KMS-11 (cell line): ENCODE measurements at regions not wholly inside any gene's neighbourhood (a gene's known extent, or its start where the extent isn't known, plus 50 kb on each side); places are given as distances from the start of the nearest gene placed in this dataset.

Experiments
- H2AFZ ChIP-seq: fragments of 200-600 bp; sonication (generic); 2 replicates; pipeline ENCODE4 v1.6.1; 2016; ENCODE audit warnings: antibody characterized with exemption, mixed run types, low read depth
- H3K27ac ChIP-seq: fragments of 200-600 bp; sonication (generic); 2 replicates; pipeline ENCODE4 v1.6.1; 2016; ENCODE audit warnings: mild to moderate bottlenecking, mixed run types
- H3K27me3 ChIP-seq: fragments of 200-600 bp; sonication (generic); 2 replicates; pipeline ENCODE4 v1.6.1; 2017; ENCODE audit warnings: mild to moderate bottlenecking, low read depth, mixed run types, moderate library complexity; ENCODE audit not compliant: insufficient read depth
- H3K36me3 ChIP-seq: fragments of 200-600 bp; sonication (generic); 2 replicates; pipeline ENCODE4 v1.6.1; 2017; ENCODE audit warnings: mild to moderate bottlenecking, mixed run types; ENCODE audit not compliant: insufficient read depth
- H3K4me1 ChIP-seq: fragments of 200-600 bp; sonication (generic); 2 replicates; pipeline ENCODE4 v1.6.1; 2016; ENCODE audit warnings: mild to moderate bottlenecking, low read depth, mixed run types; ENCODE audit not compliant: poor library complexity, severe bottlenecking
- H3K4me2 ChIP-seq: fragments of 200-600 bp; sonication (generic); 2 replicates; pipeline ENCODE4 v1.7.0; 2016; ENCODE audit warnings: mild to moderate bottlenecking, mixed run types
- H3K4me3 ChIP-seq: fragments of 200-600 bp; sonication (generic); IDR thresholded peaks from 2 replicates; pipeline ENCODE4 v1.6.1; 2017; ENCODE audit warnings: low read depth, low read length, mixed read lengths; ENCODE audit not compliant: insufficient read depth
- H3K79me2 ChIP-seq: fragments of 200-600 bp; sonication (generic); 2 replicates; pipeline ENCODE4 v1.6.1; 2016; ENCODE audit warnings: low read depth, mixed run types; ENCODE audit not compliant: insufficient read depth
- H3K9ac ChIP-seq: fragments of 200-600 bp; sonication (generic); 2 replicates; pipeline ENCODE4 v1.6.1; 2016; ENCODE audit warnings: mild to moderate bottlenecking, mixed run types
- H4K20me1 ChIP-seq: fragments of 200-600 bp; sonication (generic); 2 replicates; pipeline ENCODE4 v1.6.1; 2016; ENCODE audit warnings: mild to moderate bottlenecking, mixed run types; ENCODE audit not compliant: insufficient read depth
- CTCF ChIP-seq: fragments of 200-600 bp; sonication (generic); conservative IDR thresholded peaks from 2 replicates; pipeline ENCODE4 v1.6.1; 2017; ENCODE audit warnings: low read depth, mild to moderate bottlenecking, antibody characterized with exemption, low read length, moderate library complexity, mixed read lengths

- Histone ChIP-seq H3K4me3 (no peak overlapping the region), H3K9ac (no peak overlapping the region), H2AFZ (no peak overlapping the region), H4K20me1 (no peaks in the 10 kb centered on the region), H3K27me3 (no peaks in the 10 kb centered on the region), H3K36me3 (no peaks in the 10 kb centered on the region), H3K4me2 (no peak overlapping the region), H3K27ac (no peak overlapping the region), H3K4me1 (no peaks in the 10 kb centered on the region), H3K79me2 (no peaks in the 10 kb centered on the region)
- no peak for TF ChIP-seq CTCF
These were observed 120.9 kb upstream of the TMEM161B start for GRCh38 chr5:88389338-88390095.

- Histone ChIP-seq H3K27me3 (no peaks in the 10 kb centered on the region), H3K4me1 (no peaks in the 10 kb centered on the region), H4K20me1 (no peaks in the 10 kb centered on the region), H3K4me2 (no peak overlapping the region), H3K9ac (no peak overlapping the region), H3K27ac (no peak overlapping the region), H3K4me3 (no peak overlapping the region), H3K36me3 (no peaks in the 10 kb centered on the region), H2AFZ (no peak overlapping the region), H3K79me2 (no peaks in the 10 kb centered on the region)
- no peak for TF ChIP-seq CTCF
These were observed 120.1 kb upstream of the TMEM161B start for GRCh38 chr5:88388476-88389337.

GRCh38 chr5:88384886-88385285 is 116.2 kb upstream of the TMEM161B start:
- no peaks in the 10 kb centered on the region for H4K20me1 ChIP-seq
- H3K4me3 ChIP-seq, result no peak overlapping the region
- no peaks in the 10 kb centered on the region for H3K27me3 ChIP-seq
- H3K9ac ChIP-seq, result no peak overlapping the region
- H3K79me2 ChIP-seq, result no peaks in the 10 kb centered on the region
- no peak overlapping the region for H3K4me2 ChIP-seq
- no peaks in the 10 kb centered on the region for H3K4me1 ChIP-seq
- H3K36me3 ChIP-seq, result no peaks in the 10 kb centered on the region
- H3K27ac ChIP-seq, result no peak overlapping the region
- no peak overlapping the region for H2AFZ ChIP-seq
- TF ChIP-seq CTCF, result no peak

GRCh38 chr5:88380332-88380731 is 111.7 kb upstream of the TMEM161B start:
- H3K4me3 ChIP-seq, result no peak overlapping the region
- no peak for TF ChIP-seq CTCF
- H3K36me3 ChIP-seq, result no peaks in the 10 kb centered on the region

More at GRCh38 chr5:88380332-88380731, 111.7 kb upstream of the TMEM161B start:
- Histone ChIP-seq H3K9ac (no peak overlapping the region), H4K20me1 (no peaks in the 10 kb centered on the region), H3K4me2 (no peak overlapping the region), H3K4me1 (no peaks in the 10 kb centered on the region), H3K79me2 (no peaks in the 10 kb centered on the region), H2AFZ (no peak overlapping the region), H3K27me3 (no peaks in the 10 kb centered on the region), H3K27ac (no peak overlapping the region)
